Stimulated activated CD4-positive, alpha-beta T cell treated with anti-CD3 and anti-CD28 coated beads, Interleukin-1b, Interleukin-23, amount 100 ng/mL, for 1 hour (primary cell): ENCODE measurements at regions not wholly inside any gene's neighbourhood (a gene's known extent, or its start where the extent isn't known, plus 50 kb on each side); places are given as distances from the start of the nearest gene placed in this dataset.
"Not testable (repeated sequence)": the region's sequence is repeated elsewhere in the genome, so short reads cannot be mapped to it uniquely, and the experiment has no call there.

Experiments
- DNase-seq, 2 donors: peaks; one replicate each; pipeline ENCODE4 v3.0.0-alpha.2; 2020; ENCODE audit warnings: low read depth in 2 of 2

- DNase-seq = no peak
Measured at GRCh38 chr1:244106837-244107493, 55.9 kb downstream of the ZBTB18 start.

- DNase-seq = no peak
Measured at GRCh38 chr1:244111027-244111426, 59.9 kb downstream of the ZBTB18 start.

- no peak for DNase-seq
Measured at GRCh38 chr1:244112041-244112440, 61.0 kb downstream of the ZBTB18 start.

GRCh38 chr1:244112636-244113035 lies 61.6 kb downstream of the ZBTB18 start:
- no peak for DNase-seq

GRCh38 chr1:244113532-244114320 lies 62.6 kb downstream of the ZBTB18 start:
- DNase-seq = no peak

GRCh38 chr1:244114892-244115291 lies 63.8 kb downstream of the ZBTB18 start:
- DNase-seq = no peak

- DNase-seq = no peak
Measured at GRCh38 chr1:244116946-244117345, 65.9 kb downstream of the ZBTB18 start.

- no peak for DNase-seq
Measured at GRCh38 chr1:244118109-244118761, 67.2 kb downstream of the ZBTB18 start.

- no peak for DNase-seq
Measured at GRCh38 chr1:244128591-244129383, 77.7 kb downstream of the ZBTB18 start.

- no peak for DNase-seq
Measured at GRCh38 chr1:244137276-244137675, 86.2 kb downstream of the ZBTB18 start.

GRCh38 chr1:244137725-244138124 lies 86.6 kb downstream of the ZBTB18 start:
- DNase-seq = no peak

GRCh38 chr1:244138399-244138798 lies 87.3 kb downstream of the ZBTB18 start:
- DNase-seq = no peak

- DNase-seq = no peak
Measured at GRCh38 chr1:244139655-244140054, 88.6 kb downstream of the ZBTB18 start.

GRCh38 chr1:244140420-244140819 lies 89.3 kb downstream of the ZBTB18 start:
- DNase-seq = no peak

- DNase-seq = no peak
Measured at GRCh38 chr1:244144053-244144452, 93.0 kb downstream of the ZBTB18 start.

- no peak for DNase-seq
Measured at GRCh38 chr1:244150071-244150470, 99.0 kb downstream of the ZBTB18 start.

GRCh38 chr1:244150665-244151064 lies 99.6 kb downstream of the ZBTB18 start:
- no peak for DNase-seq

- no peak for DNase-seq
Measured at GRCh38 chr1:244151537-244151936, 100.5 kb downstream of the ZBTB18 start.

- DNase-seq = no peak
Measured at GRCh38 chr1:244154508-244154871, 103.4 kb downstream of the ZBTB18 start.

GRCh38 chr1:244154872-244155531 lies 103.9 kb downstream of the ZBTB18 start:
- DNase-seq = no peak

GRCh38 chr1:244155661-244156060 lies 104.6 kb downstream of the ZBTB18 start:
- DNase-seq = no peak

GRCh38 chr1:244156617-244157016 lies 105.5 kb downstream of the ZBTB18 start:
- DNase-seq = not testable (repeated sequence)
